ENCODE measurements at regions not wholly inside any gene's neighbourhood (a gene's known extent, or its start where the extent isn't known, plus 50 kb on each side); places are given as distances from the start of the nearest gene placed in this dataset.

GRCh38 chrX:13266641-13267345 is 53.1 kb downstream of the ATXN3L start:
- in situ Hi-C loops (cut with MboI; ENCODE audit: low sequenced_read_pairs): loop anchor here (25.0 kb wide), 1 partner anchor 221 kb away; no protein-coding TSS in a partner anchor

- in situ Hi-C loops (cut with MboI; ENCODE audit: low sequenced_read_pairs): loop anchor here (25.0 kb wide), 1 partner anchor 222 kb away; no protein-coding TSS in a partner anchor
Measured at GRCh38 chrX:13265549-13266132, 54.2 kb downstream of the ATXN3L start.

GRCh38 chrX:13265111-13265510 is 54.7 kb downstream of the ATXN3L start:
- in situ Hi-C loops (cut with MboI; ENCODE audit: low sequenced_read_pairs): loop anchor here (25.0 kb wide), 1 partner anchor 222 kb away; no protein-coding TSS in a partner anchor

GRCh38 chrX:13263560-13264251 is 56.1 kb downstream of the ATXN3L start:
- in situ Hi-C loops (cut with MboI; ENCODE audit: low sequenced_read_pairs): loop anchor here (25.0 kb wide), 1 partner anchor 224 kb away; no protein-coding TSS in a partner anchor

GRCh38 chrX:13261348-13261747 is 58.5 kb downstream of the ATXN3L start:
- in situ Hi-C loops (cut with MboI; ENCODE audit: low sequenced_read_pairs): loop anchor here (25.0 kb wide), 1 partner anchor 226 kb away; no protein-coding TSS in a partner anchor

- in situ Hi-C loops (cut with MboI; ENCODE audit: low sequenced_read_pairs): loop anchor here (25.0 kb wide), 1 partner anchor 227 kb away; no protein-coding TSS in a partner anchor
Measured at GRCh38 chrX:13260598-13260997, 59.3 kb downstream of the ATXN3L start.

GRCh38 chrX:13258725-13259124 is 61.1 kb downstream of the ATXN3L start:
- in situ Hi-C loops (cut with MboI; ENCODE audit: low sequenced_read_pairs): loop anchor here (25.0 kb wide), 1 partner anchor 229 kb away; no protein-coding TSS in a partner anchor

GRCh38 chrX:13258052-13258444 is 61.8 kb downstream of the ATXN3L start:
- in situ Hi-C loops (cut with MboI; ENCODE audit: low sequenced_read_pairs): loop anchor here (25.0 kb wide), 1 partner anchor 229 kb away; no protein-coding TSS in a partner anchor

GRCh38 chrX:13257223-13258051 is 62.4 kb downstream of the ATXN3L start:
- in situ Hi-C loops (cut with MboI; ENCODE audit: low sequenced_read_pairs): loop anchor here (25.0 kb wide), 1 partner anchor 230 kb away; no protein-coding TSS in a partner anchor

GRCh38 chrX:13256603-13257002 is 63.2 kb downstream of the ATXN3L start:
- in situ Hi-C loops (cut with MboI; ENCODE audit: low sequenced_read_pairs): loop anchor here (25.0 kb wide), 1 partner anchor 231 kb away; no protein-coding TSS in a partner anchor

GRCh38 chrX:13254870-13255269 is 65.0 kb downstream of the ATXN3L start:
- in situ Hi-C loops (cut with MboI; ENCODE audit: low sequenced_read_pairs): loop anchor here (25.0 kb wide), 1 partner anchor 232 kb away; no protein-coding TSS in a partner anchor

- in situ Hi-C loops (cut with MboI; ENCODE audit: low sequenced_read_pairs): loop anchor here (25.0 kb wide), 1 partner anchor 233 kb away; no protein-coding TSS in a partner anchor
Measured at GRCh38 chrX:13254076-13254785, 65.6 kb downstream of the ATXN3L start.

GRCh38 chrX:13253223-13253622 is 66.6 kb downstream of the ATXN3L start:
- in situ Hi-C loops (cut with MboI; ENCODE audit: low sequenced_read_pairs): loop anchor here (25.0 kb wide), 1 partner anchor 234 kb away; no protein-coding TSS in a partner anchor

GRCh38 chrX:13252726-13253125 is 67.1 kb downstream of the ATXN3L start:
- in situ Hi-C loops (cut with MboI; ENCODE audit: low sequenced_read_pairs): loop anchor here (25.0 kb wide), 1 partner anchor 235 kb away; no protein-coding TSS in a partner anchor

GRCh38 chrX:13250826-13251580 is 68.8 kb downstream of the ATXN3L start:
- in situ Hi-C loops (cut with MboI; ENCODE audit: low sequenced_read_pairs): loop anchor here (25.0 kb wide), 1 partner anchor 236 kb away; no protein-coding TSS in a partner anchor

GRCh38 chrX:13248867-13249486 is 70.9 kb downstream of the ATXN3L start:
- in situ Hi-C loops (cut with MboI; ENCODE audit: low sequenced_read_pairs): no loop called here

- in situ Hi-C loops (cut with MboI; ENCODE audit: low sequenced_read_pairs): no loop called here
Measured at GRCh38 chrX:13239272-13239671, 80.6 kb downstream of the ATXN3L start.

- in situ Hi-C loops (cut with MboI; ENCODE audit: low sequenced_read_pairs): no loop called here
Measured at GRCh38 chrX:13235930-13236329, 83.9 kb downstream of the ATXN3L start.
